ENCODE measurements at regions not wholly inside any gene's neighbourhood (a gene's known extent, or its start where the extent isn't known, plus 50 kb on each side); places are given as distances from the start of the nearest gene placed in this dataset.
A peak's percentile ranks its signal among the peaks of the same experiment; 100 is the strongest.
"Not testable (repeated sequence)": the region's sequence is repeated elsewhere in the genome, so short reads cannot be mapped to it uniquely, and the experiment has no call there.

DNA sequence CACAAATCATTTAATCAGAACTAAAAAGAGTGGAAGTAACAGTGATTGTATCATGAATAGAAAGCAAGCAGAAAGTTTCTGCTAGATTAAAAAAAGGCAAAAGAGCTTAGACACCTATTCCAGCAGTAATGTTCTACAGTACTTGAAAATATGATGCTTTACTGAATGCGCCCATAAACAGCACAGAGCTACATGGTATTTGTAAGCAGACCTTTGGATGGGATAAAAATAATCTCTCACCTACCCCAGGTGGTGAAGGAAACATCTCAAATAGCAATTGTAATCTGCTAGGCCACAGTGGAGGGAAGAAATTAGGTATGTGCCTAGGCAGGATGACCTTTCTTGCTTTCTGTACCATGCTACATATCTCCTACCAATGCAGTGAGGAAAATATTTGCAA lies 280.9 kb upstream of the PRKX start:
- no peak for DNase-seq

DNA sequence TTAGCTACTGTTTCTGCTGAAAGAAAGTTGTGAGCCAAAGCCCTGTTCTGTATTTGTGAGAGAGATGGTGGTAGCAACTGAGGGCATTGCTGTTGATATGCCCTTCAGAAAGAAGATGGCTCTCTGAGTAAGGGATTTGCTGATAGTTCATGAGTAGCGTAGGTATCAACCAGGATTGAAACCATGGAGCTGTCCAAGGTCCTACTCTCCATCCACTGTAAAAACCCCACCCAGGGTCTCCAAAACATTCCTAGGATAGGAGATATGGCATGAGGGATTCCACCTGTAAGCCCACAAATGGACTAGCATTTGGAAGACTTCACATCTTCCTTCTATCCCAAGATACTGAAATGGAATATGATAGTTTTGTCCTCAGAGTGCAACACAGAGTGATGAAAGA lies 277.1 kb upstream of the PRKX start:
- no peak for DNase-seq

GRCh38 chrX:3972104-3972858 lies 258.8 kb upstream of the PRKX start:
- peak; percentile 54 for DNase-seq

GRCh38 chrX:3968749-3969148 lies 255.3 kb upstream of the PRKX start:
- DNase-seq, result no peak

DNA sequence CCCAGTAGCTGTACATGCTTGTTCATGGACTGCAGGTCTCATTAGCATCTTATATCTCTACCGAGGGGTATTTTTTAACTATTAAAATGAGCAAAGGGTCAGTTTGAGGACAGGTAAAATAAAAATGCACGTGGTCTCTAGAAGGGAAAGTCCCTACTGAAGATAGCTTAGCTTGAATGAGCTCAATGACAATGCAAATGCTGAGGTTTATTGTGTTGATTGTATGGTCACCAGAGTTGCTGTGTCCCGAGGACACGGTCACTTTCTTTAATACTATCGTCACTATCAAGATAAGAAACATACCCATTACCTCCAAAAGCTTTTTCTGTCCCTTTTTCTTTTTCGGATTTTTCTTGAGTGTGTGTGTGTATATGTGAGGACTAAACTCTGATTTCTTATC lies 250.5 kb upstream of the PRKX start:
- DNase-seq, result no peak

GRCh38 chrX:3962511-3963311 lies 249.3 kb upstream of the PRKX start:
- peak; percentile 44 for DNase-seq

DNA sequence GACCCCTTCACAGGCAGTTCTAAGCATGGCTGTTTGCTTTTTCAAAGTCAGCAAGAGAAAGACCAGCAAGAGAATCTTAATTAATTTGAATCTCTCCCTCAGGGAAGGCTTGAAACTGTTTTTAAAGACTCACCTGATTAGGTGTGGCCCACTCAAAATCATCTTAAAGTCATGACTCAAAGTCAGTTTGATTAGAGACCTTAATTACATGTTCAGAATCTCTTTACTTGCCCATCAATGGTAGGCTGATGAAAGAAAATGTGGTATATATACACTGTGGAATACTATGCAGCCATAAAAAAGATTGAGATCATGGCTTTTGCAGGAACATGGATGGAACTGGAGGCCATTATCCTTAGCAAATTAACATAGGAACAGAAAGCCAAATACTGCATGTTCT lies 247.5 kb upstream of the PRKX start:
- DNase-seq, result no peak

DNA sequence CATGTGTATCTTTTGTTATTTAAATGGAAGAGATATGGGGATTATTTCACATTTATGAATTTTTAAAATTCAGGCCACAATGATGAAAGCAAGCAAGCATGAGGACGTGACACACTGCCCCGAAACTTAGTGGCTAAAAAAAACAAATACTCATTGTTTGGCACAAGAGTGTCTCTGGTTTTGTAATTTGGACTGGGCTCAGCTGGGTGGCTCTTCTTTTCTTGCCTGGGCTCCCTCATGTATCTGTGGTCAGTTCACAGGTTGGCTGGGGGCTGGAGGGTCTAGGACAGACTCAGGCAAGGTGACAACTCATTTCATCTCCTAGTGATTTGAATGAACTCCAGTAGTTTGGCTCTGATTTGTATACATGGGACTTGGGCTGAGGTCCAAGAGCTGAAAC lies 238.4 kb upstream of the PRKX start:
- DNase-seq, result no peak

DNA sequence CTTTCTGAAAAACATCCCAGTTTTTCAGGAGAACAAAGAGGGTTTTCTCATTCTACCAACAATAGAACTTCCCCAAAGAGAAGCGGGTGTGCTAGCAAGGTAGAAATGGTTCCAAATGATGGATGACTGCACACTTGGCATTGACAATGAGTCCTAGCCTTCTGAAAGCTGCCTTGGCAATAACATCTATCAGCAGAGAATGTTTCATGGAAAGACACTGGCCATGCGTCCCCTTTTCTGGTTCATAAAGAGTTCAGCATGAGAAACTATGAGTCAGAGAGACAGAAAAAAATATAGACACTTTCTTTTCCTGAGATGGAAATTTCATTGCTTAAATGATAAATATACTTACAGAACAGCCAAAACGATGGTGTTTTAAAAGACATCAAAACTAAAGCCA lies 236.9 kb upstream of the PRKX start:
- DNase-seq, result no peak

GRCh38 chrX:3943965-3944364 lies 230.5 kb upstream of the PRKX start:
- no peak for DNase-seq

- no peak for DNase-seq
Measured at GRCh38 chrX:3940000-3940610, 226.7 kb upstream of the PRKX start.

- no peak for DNase-seq
Measured at GRCh38 chrX:3938587-3938986, 225.1 kb upstream of the PRKX start.

- DNase-seq, result not testable (repeated sequence)
Measured at GRCh38 chrX:3935196-3935595, 221.7 kb upstream of the PRKX start.

GRCh38 chrX:3920424-3921017 lies 207.1 kb upstream of the PRKX start:
- DNase-seq, result not testable (repeated sequence)

DNA sequence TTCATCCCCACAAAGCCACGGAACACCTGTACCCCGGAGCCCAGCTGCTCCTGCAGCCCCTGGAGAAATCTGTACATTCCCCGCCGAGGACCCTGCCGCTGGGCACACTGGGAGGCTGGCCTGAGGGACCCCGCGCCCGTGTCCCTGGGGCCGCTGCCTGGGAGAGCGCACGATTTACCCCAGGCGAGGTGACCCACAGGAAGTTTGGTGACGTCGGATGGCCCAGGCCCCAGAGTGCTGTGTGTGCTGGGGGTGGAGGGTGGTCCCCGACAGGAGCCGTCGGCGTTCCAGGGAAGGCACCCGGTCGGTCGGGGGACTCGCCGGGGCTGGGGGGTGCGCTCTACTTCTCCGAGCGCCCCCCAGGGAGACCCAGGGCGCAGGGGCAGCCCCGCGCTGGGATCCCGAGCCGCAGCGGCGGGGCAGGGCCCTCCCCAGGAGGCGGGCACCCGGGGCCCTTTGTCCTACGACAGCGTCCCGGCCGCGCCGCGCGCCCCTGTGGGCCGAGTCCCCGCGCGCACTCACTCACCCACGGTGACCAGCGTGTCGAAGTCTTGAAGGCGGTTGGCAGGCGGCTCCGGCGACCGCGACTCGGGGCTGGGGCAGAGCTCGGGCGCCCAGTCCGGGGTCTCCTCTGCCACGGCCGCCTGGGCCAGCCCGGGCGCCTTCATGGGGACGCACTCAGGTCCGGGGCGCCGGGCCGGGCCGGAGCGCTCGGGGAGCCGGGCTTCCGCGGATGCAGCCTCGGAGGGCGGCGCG lies 206.4 kb upstream of the PRKX start:
- not testable (repeated sequence) for DNase-seq

- not testable (repeated sequence) for DNase-seq
Measured at GRCh38 chrX:3914813-3915212, 201.4 kb upstream of the PRKX start.

DNA sequence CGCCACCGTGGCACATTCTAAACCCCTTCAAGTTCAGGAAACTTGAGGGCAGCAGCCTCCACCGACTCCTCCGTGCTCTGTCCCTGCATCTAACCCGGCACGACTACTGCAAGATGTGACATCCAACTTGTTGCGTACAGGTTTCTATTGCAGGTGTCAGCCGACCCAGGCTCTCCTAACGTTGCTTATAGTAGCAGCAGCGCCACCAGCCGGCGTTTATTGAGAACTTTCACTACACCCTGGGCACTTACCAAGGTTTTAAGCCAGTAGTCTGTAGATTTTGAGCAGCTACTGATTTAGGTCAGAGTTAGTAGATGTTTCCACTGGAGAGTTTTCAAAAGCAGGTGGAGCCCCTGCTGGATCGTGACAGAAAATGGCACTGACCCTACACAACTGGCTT lies 200.6 kb upstream of the PRKX start:
- not testable (repeated sequence) for DNase-seq

DNA sequence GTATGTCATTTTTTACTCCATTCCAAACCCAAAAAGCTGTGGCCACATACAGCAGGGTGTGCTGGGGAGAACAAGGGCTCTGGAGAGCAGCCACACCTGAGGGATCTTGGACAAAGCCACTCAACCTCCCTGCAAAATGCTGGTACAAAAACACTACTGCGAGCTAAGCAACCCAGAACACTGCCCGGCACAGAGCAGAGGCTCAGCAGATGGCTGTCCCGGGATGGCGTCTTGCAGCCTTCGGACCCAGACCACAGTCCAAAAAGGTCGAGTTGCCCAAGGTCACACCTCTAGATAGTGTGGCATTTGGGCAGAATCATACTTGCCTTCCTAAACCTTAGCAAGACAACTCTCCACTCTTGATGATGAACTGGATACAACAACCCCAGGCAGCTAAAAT lies 197.6 kb upstream of the PRKX start:
- DNase-seq, result not testable (repeated sequence)

DNA sequence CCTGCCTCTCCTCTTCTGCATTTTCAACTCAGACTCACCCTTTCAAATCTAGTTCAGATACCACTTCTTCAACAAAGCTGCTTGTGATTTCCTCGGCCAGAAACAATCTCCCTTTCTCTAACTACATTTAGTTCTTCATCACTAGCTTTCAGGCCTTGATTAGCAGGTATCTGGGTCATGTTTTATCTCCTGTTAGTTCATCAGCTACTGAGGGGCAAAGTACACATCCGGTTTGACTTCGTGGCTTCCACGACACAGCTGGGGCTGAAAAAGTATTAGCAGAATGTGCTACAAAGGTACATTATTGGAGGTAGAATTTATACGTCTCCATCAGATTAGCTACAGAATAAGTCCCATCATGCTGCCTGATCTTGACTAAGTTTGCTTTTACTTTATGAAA lies 197.2 kb upstream of the PRKX start:
- not testable (repeated sequence) for DNase-seq

DNA sequence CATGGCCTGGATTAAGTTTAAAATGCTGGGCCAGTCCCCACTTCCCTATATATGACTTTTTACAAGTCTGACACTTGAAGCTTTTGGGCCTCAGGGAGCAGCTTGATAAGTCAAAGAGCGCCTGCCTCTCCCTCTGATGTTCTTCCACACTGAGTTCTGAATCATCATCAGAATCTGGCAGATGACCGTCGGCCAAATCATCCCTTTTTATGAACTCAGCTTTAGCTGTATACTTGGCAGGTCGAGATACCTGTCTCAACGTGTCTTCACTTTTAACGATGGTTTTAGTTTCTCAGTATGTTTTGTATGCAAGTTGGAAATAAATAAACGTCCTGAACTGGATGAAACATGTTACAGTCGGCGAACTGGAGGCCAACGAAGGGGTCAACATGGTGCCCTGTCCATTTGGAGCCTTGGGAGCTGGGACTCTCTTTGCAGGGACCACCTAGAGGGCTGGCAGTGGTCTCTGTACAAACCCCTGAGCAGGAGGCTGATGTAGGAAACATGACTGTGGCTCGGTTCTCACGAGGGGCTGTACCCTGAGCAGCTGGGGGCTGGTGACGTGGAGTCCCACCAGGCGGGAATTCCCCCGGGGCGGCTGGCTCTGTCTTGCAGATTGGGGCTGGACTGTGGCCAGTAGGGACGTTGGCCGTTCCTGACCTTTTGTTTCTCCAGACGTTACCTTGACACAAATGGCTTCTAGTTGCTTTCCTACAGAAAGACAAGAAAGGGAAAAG lies 192.2 kb upstream of the PRKX start:
- not testable (repeated sequence) for DNase-seq

DNA sequence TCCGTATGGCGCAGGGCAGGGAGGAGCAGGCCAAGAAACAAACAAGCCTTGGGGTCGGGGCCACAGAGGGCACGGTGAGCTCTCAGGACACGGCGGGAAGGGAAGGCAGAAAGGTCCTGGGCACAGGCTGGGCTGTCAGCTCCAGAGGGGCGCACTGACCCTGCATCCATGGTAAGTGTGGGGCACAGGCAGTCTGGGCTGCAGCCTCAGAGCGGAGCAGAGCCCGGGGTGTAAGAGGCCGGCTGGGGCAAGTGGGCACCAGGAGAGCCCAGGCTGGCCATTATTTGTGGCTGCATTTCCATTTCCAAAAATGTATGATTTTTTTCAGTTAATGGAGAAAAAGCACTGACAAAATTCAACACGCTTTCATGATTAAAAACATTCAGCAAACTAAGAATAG lies 188.8 kb upstream of the PRKX start:
- DNase-seq, result not testable (repeated sequence)

DNA sequence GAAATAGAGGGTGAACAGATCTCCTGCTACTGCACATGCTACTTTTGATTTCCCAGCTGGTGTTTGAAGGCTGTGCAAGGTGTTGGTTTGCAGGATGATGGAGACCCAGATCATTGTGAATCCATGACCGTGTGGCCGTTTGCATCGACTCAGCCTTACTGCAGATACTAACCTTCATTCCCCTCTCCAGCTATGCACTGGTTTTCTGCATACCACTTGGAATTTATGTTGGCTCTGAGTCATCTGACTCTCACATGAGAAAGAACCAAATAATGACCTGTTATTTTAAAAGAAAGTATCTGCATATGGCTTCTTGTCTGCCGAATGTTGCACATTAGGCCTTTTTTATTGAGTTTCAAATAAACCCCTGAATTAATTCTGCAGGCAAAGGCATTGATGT lies 183.3 kb upstream of the PRKX start:
- DNase-seq, result not testable (repeated sequence)
